Endothelial cell of umbilical vein (primary cell): ENCODE measurements at regions not wholly inside any gene's neighbourhood (a gene's known extent, or its start where the extent isn't known, plus 50 kb on each side); places are given as distances from the start of the nearest gene placed in this dataset.

ENCODE experiments used
- BruUV-seq: library from RNA; stranded (reverse); fragments of 400-500 nt; replicated peaks from 2 replicates; lab custom pipeline; 2021; lab: Mats Ljungman, UMichigan
- CTCF ChIA-PET: fragments of 300-600, 350-600 bp; sonication (Branson Sonifier 250); formaldehyde crosslinking; loops from one replicate; lab custom pipeline; 2021; ENCODE audit warnings: antibody characterized with exemption, inconsistent platforms; lab: Charles Lee
- POLR2A ChIA-PET: fragments of 300-600, 350-600 bp; sonication (Branson Sonifier 250); formaldehyde crosslinking; loops from one replicate; lab custom pipeline; 2021; ENCODE audit warnings: antibody characterized with exemption, inconsistent platforms; lab: Charles Lee
- DNase-seq: peaks from one replicate; pipeline ENCODE4 v3.0.0-alpha.2; 2011; ENCODE audit warnings: low read depth, low spot score
- FAIRE-seq: peaks from 2 replicates; lab custom pipeline; 2011; peaks lifted over from hg19 to GRCh38; lab: Jason Lieb, UNC
- H2AFZ ChIP-seq: 2 replicates; pipeline ENCODE4 v1.6.0; 2012; ENCODE audit warnings: low read depth, low read length, control low read depth, inconsistent platforms
- H3K27ac ChIP-seq: 2 replicates; pipeline ENCODE4 v1.5.1; 2011; ENCODE audit warnings: low read depth, mild to moderate bottlenecking, control low read depth, low read length, moderate library complexity; ENCODE audit not compliant: insufficient read depth
- H3K27me3 ChIP-seq, 2 experiments: 2 replicates each; pipeline versions ENCODE4 v1.6.0 to v1.6.1; 2011; ENCODE audit warnings: low read length in 2 of 2, mixed read lengths in 1 of 2; ENCODE audit not compliant: control insufficient read depth in 2 of 2, insufficient read depth in 2 of 2
- H3K36me3 ChIP-seq, 2 experiments: 2 replicates in 1 of 2; 3 replicates in 1 of 2; pipeline ENCODE4 v1.5.1; 2011; ENCODE audit warnings: low read length in 2 of 2, mild to moderate bottlenecking in 1 of 2, moderate library complexity in 1 of 2; ENCODE audit not compliant: control insufficient read depth in 2 of 2, insufficient read depth in 2 of 2; ENCODE audit errors: extremely low read depth in 1 of 2
- H3K4me1 ChIP-seq: 3 replicates; pipeline ENCODE4 v1.5.1; 2011; ENCODE audit warnings: mild to moderate bottlenecking, low read length; ENCODE audit not compliant: control insufficient read depth, insufficient read depth; ENCODE audit errors: extremely low read depth
- H3K4me2 ChIP-seq: 2 replicates; pipeline ENCODE4 v1.6.1; 2011; ENCODE audit warnings: low read length, control low read depth, mixed read lengths; ENCODE audit not compliant: insufficient read depth
- H3K4me3 ChIP-seq, 3 experiments: fragments of 200-600 bp in 1 of 3; sonication (generic), shearing (Covaris generic) in 1 of 3; replicated peaks in 1 of 3; 2 replicates each; pipeline ENCODE4 v1.5.1; 2011 to 2016; ENCODE audit warnings: control low read depth in 3 of 3, low read length in 3 of 3, mild to moderate bottlenecking in 2 of 3, inconsistent platforms in 1 of 3, low read depth in 1 of 3, moderate library complexity in 1 of 3; ENCODE audit not compliant: insufficient read depth in 1 of 3
- H3K79me2 ChIP-seq: 2 replicates; pipeline ENCODE4 v1.6.0; 2012; ENCODE audit warnings: low read length, inconsistent platforms; ENCODE audit not compliant: control insufficient read depth, insufficient read depth
- H3K9ac ChIP-seq: replicated peaks from 2 replicates; pipeline ENCODE3; 2011; ENCODE audit warnings: low read length, control low read depth; ENCODE audit not compliant: insufficient read depth; ENCODE audit errors: extremely low read depth
- H3K9me1 ChIP-seq: replicated peaks from 3 replicates; pipeline ENCODE4 v1.6.0; 2011; ENCODE audit warnings: mild to moderate bottlenecking, low read length; ENCODE audit not compliant: control insufficient read depth, insufficient read depth; ENCODE audit errors: extremely low read depth
- H3K9me3 ChIP-seq: replicated peaks from 2 replicates; pipeline ENCODE4 v1.5.1; 2012; ENCODE audit warnings: low read length, inconsistent platforms; ENCODE audit not compliant: control insufficient read depth, insufficient read depth
- H4K20me1 ChIP-seq: replicated peaks from 2 replicates; pipeline ENCODE3; 2011; ENCODE audit warnings: mild to moderate bottlenecking, low read length; ENCODE audit not compliant: control insufficient read depth, insufficient read depth; ENCODE audit errors: extremely low read depth
- EZH2 ChIP-seq: IDR thresholded peaks from 2 replicates; pipeline ENCODE4 v1.6.1; 2012; ENCODE audit warnings: borderline replicate concordance, low read depth, mild to moderate bottlenecking, moderate library complexity, low read length, inconsistent platforms; ENCODE audit not compliant: severe bottlenecking
- FOS ChIP-seq: IDR thresholded peaks from 2 replicates; pipeline ENCODE4 v1.6.1; 2011; ENCODE audit warnings: mild to moderate bottlenecking, low read length, moderate library complexity, borderline replicate concordance; ENCODE audit not compliant: insufficient read depth
- JUN ChIP-seq: IDR thresholded peaks from 2 replicates; pipeline ENCODE4 v1.6.1; 2011; ENCODE audit warnings: borderline replicate concordance, low read depth; ENCODE audit not compliant: insufficient read length, insufficient read depth
- MAX ChIP-seq: IDR thresholded peaks from 2 replicates; pipeline ENCODE4 v1.6.1; 2011; ENCODE audit not compliant: insufficient read depth, insufficient read length
- MYC ChIP-seq: IDR thresholded peaks from one replicate; pipeline ENCODE4 v1.6.1; 2011; ENCODE audit warnings: mild to moderate bottlenecking, low read depth, low read length
- POLR2AphosphoS5 ChIP-seq: IDR thresholded peaks from 2 replicates; pipeline ENCODE4 v1.6.1; 2012; ENCODE audit warnings: low read depth, mild to moderate bottlenecking, control low read depth, low read length, moderate library complexity; ENCODE audit not compliant: insufficient read depth
- dilution Hi-C: fragments of 300-500 bp; cut with MboI; formaldehyde crosslinking; loops from one replicate; pipeline ENCODE4 v1.15.0; 2019; ENCODE audit warnings: low sequenced_read_pairs; ENCODE audit not compliant: extremely low pct_ligation_motif_present
- intact Hi-C: fragments of 100-400 bp; cut with micrococcal nuclease; formaldehyde crosslinking; loops from one replicate; pipeline ENCODE4 v1.10.0; 2022

DNA sequence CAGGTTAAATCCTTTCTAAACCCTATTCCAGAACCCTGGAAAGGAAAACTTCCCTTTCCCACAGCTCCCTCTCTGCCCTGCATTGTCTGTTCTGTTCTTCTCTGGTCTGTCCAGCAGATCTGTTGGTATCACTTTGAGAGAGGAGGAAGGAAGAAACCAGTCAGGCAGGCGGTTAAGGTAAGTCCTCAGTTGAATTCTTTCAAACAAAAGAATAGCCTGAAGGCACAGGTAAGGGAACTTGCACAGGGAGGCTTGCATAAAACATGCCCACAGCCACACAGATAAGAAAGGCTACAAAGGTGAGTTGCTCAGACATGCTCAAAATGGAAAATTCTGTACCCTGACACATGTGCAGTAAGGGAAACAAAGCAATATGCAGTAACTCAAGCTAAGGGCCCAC, 595.7 kb upstream of the CDH5 start:
- Histone ChIP-seq H4K20me1 (no peaks in the 10 kb centered on the region), H3K36me3 (no peaks in the 10 kb centered on the region), H3K79me2 (no peaks in the 10 kb centered on the region), H3K27me3 (no peaks in the 10 kb centered on the region), H3K9ac (no peak overlapping the region), H3K4me2 (no peak overlapping the region), H3K9me1 (no peaks in the 10 kb centered on the region), H3K27ac (no peak overlapping the region), H3K9me3 (no peaks in the 10 kb centered on the region), H3K4me1 (no peaks in the 10 kb centered on the region), H2AFZ (no peak overlapping the region), H3K4me3 (no peak overlapping the region)
- dilution Hi-C loops, result no loop called here
- CTCF ChIA-PET, result no interaction called here
- DNase-seq (no peak), FAIRE-seq (no peak)
- BruUV-seq, result no TSS peak
- POLR2A ChIA-PET, result no interaction called here
- TF ChIP-seq MYC (no peak), MAX (no peak), JUN (no peak), FOS (no peak)
- intact Hi-C loops, result no loop called here

DNA sequence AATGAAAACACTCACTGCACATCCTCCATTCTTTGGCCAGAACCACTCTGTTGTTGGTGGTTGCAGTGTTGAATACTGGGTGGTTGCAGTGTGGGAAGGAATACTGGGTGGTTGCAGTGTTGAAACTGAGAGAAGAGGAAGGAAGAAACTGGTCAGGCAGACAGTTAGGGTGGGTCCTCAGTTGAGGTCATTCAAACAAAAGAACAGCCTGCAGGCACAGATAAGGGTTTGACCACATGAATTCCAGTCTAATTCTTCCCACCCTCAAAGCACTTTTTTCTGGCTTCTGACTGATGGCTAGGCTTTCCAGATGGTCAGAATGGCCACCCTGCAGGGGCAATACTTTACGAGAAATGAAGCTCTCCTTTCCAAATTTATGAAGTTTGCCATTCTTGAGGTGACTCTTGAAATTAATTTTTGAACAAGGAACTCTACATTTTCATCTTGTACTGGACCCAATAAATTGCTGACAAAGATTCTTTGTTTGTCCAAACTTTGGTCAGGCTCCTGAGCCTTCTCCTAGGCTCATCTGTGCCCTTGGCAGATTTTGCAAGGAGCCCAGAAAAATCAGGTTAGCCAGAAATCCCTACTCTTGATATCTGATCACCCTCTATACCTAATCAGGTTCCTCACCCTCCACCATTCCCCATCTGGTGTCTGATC, 596.6 kb upstream of the CDH5 start:
- ChIA-PET CTCF (no interaction called here), POLR2A (no interaction called here)
- Histone ChIP-seq H4K20me1 (no peaks in the 10 kb centered on the region), H3K27me3 (no peaks in the 10 kb centered on the region), H3K36me3 (no peaks in the 10 kb centered on the region), H3K9ac (no peak overlapping the region), H3K9me3 (no peaks in the 10 kb centered on the region), H2AFZ (no peak overlapping the region), H3K9me1 (no peaks in the 10 kb centered on the region), H3K4me2 (no peak overlapping the region), H3K27ac (no peak overlapping the region), H3K4me1 (no peaks in the 10 kb centered on the region), H3K4me3 (no peak overlapping the region), H3K79me2 (no peaks in the 10 kb centered on the region)
- FAIRE-seq (no peak), DNase-seq (peak; percentile 12)
- intact Hi-C loops (no loop called here), dilution Hi-C loops (no loop called here)
- TF ChIP-seq POLR2AphosphoS5 (no peak), EZH2 (no peak), JUN (no peak), MYC (no peak), MAX (no peak)
- no TSS peak for BruUV-seq
